K562 (cell line): ENCODE measurements at regions not wholly inside any gene's neighbourhood (a gene's known extent, or its start where the extent isn't known, plus 50 kb on each side); places are given as distances from the start of the nearest gene placed in this dataset.

Experiments used
- ATAC-seq: fragments of 200-7000 bp; cut with Tn5 transposase; 3 replicates; pipeline ENCODE4 v1.9.1; 2020; ENCODE audit warnings: moderate library complexity
- BruUV-seq: library from RNA; stranded (reverse); fragments of 400-500 nt; replicated peaks from 2 replicates; lab custom pipeline; 2021; lab: Mats Ljungman, UMichigan
- CTCF ChIA-PET: fragments of 300-600 bp; formaldehyde crosslinking; extraction: SDS; loops from one replicate; lab custom pipeline; 2021; ENCODE audit warnings: low intra/inter-chr PET ratio; lab: Yijun Ruan, JAX
- POLR2A ChIA-PET: fragments of 300-600, 350-650 bp; sonication (Branson Sonifier 250); formaldehyde crosslinking; extraction: SDS; loops from one replicate; lab custom pipeline; 2021; ENCODE audit warnings: antibody characterized with exemption, inconsistent platforms; lab: Yijun Ruan, JAX
- DNase-seq, 4 experiments: peaks; one replicate each; pipeline versions ENCODE4 v3.0.0 to v3.0.0-alpha.2; 2011 to 2018; ENCODE audit warnings: low spot score in 3 of 4, mixed read lengths in 3 of 4; ENCODE audit errors: extremely low read depth in 1 of 4
- FAIRE-seq: peaks from 2 replicates; lab custom pipeline; 2011; peaks lifted over from hg19 to GRCh38; lab: Jason Lieb, UNC
- H2AFZ ChIP-seq: 2 replicates; pipeline ENCODE4 v1.6.0; 2011; ENCODE audit warnings: low read depth, low read length, control low read depth, inconsistent platforms
- H3K27ac ChIP-seq: fragments of 200-600 bp; 3 replicates; pipeline ENCODE4 v1.8.0; 2011; ENCODE audit warnings: low read depth, mild to moderate bottlenecking, control low read depth, inconsistent platforms, low read length, moderate library complexity, mixed read lengths; ENCODE audit errors: extremely low read depth
- H3K27me3 ChIP-seq, 2 experiments: fragments of 300-600 bp in 1 of 2; 2 replicates in 1 of 2; 3 replicates in 1 of 2; pipeline versions ENCODE4 v1.6.0 to v1.8.0; 2011; ENCODE audit warnings: inconsistent platforms in 2 of 2, low read length in 2 of 2, mild to moderate bottlenecking in 1 of 2, mixed read lengths in 1 of 2, moderate library complexity in 1 of 2; ENCODE audit not compliant: control insufficient read depth in 2 of 2, insufficient read depth in 2 of 2
- H3K36me3 ChIP-seq: fragments of 300-600 bp; 3 replicates; pipeline ENCODE4 v1.8.0; 2011; ENCODE audit warnings: mild to moderate bottlenecking, low read length, inconsistent platforms; ENCODE audit not compliant: control insufficient read depth, insufficient read depth
- H3K4me1 ChIP-seq, 2 experiments: fragments of 200-600 bp in 1 of 2; replicated peaks in 1 of 2; 2 replicates in 1 of 2; 3 replicates in 1 of 2; pipeline versions ENCODE4 v1.5.1 to v1.8.0; 2011; ENCODE audit warnings: inconsistent platforms in 2 of 2, low read length in 2 of 2, mild to moderate bottlenecking in 1 of 2, mixed read lengths in 1 of 2, moderate library complexity in 1 of 2; ENCODE audit not compliant: control insufficient read depth in 2 of 2, insufficient read depth in 2 of 2
- H3K4me2 ChIP-seq: 2 replicates; pipeline ENCODE4 v1.6.1; 2011; ENCODE audit warnings: low read length, control low read depth, inconsistent platforms, mixed read lengths; ENCODE audit not compliant: insufficient read depth
- H3K4me3 ChIP-seq: fragments of 200-600 bp; sonication (generic), shearing (Covaris generic); 2 replicates; pipeline ENCODE4 v1.5.1; 2016; ENCODE audit warnings: control low read depth, inconsistent platforms
- H3K79me2 ChIP-seq: fragments of 200-600 bp; 3 replicates; pipeline ENCODE4 v1.8.0; 2011; ENCODE audit warnings: low read length, inconsistent platforms; ENCODE audit not compliant: control insufficient read depth, insufficient read depth
- H3K9ac ChIP-seq, 2 experiments: 2 replicates each; pipeline versions ENCODE4 v1.6.0 to v1.6.1; 2011; ENCODE audit warnings: low read depth in 2 of 2, low read length in 2 of 2, control low read depth in 1 of 2, inconsistent platforms in 1 of 2, mild to moderate bottlenecking in 1 of 2, mixed read lengths in 1 of 2; ENCODE audit not compliant: insufficient read depth in 1 of 2
- H3K9me1 ChIP-seq: one replicate; pipeline ENCODE4 v1.6.0; 2011; ENCODE audit warnings: inconsistent platforms, mild to moderate bottlenecking, low read length, moderate library complexity; ENCODE audit not compliant: control insufficient read depth, insufficient read depth
- H3K9me3 ChIP-seq: replicated peaks from 2 replicates; pipeline ENCODE4 v1.5.1; 2011; ENCODE audit warnings: low read depth, low read length, inconsistent platforms; ENCODE audit not compliant: control insufficient read depth, insufficient read depth
- H4K20me1 ChIP-seq: replicated peaks from 2 replicates; pipeline ENCODE4 v1.6.1; 2011; ENCODE audit warnings: low read length, inconsistent platforms, mixed read lengths; ENCODE audit not compliant: control insufficient read depth, insufficient read depth
- ADNP ChIP-seq: fragments of 200-800 bp; sonication (Bioruptor generic); IDR thresholded peaks from 2 replicates; pipeline ENCODE4 v1.6.1; 2016; ENCODE audit warnings: missing genetic modification characterization, missing compliant biosample characterization
- ESRRA ChIP-seq: fragments of 450-650 bp; IDR thresholded peaks from 2 replicates; pipeline ENCODE4 v1.6.1; 2014; ENCODE audit warnings: low read depth, mild to moderate bottlenecking, moderate library complexity, borderline replicate concordance
- GABPB2 ChIP-seq: fragments of 250-450 bp; sonication (Bioruptor Pico); conservative IDR thresholded peaks from 2 replicates; pipeline ENCODE4 v1.5.1; 2021; ENCODE audit warnings: mild to moderate bottlenecking
- KDM4B ChIP-seq, 2 experiments: fragments of 450-650 bp in 1 of 2; sonication (generic) in 1 of 2; IDR thresholded peaks; 2 replicates each; pipeline ENCODE4 v1.6.1; 2016 to 2017; ENCODE audit warnings: borderline replicate concordance in 2 of 2, antibody characterized with exemption in 1 of 2, low read depth in 1 of 2, mild to moderate bottlenecking in 1 of 2
- MAFG ChIP-seq: fragments of 450-650 bp; conservative IDR thresholded peaks from 2 replicates; pipeline ENCODE4 v1.6.1; 2016; ENCODE audit warnings: missing genetic modification characterization, missing compliant biosample characterization
- NRF1 ChIP-seq, 2 experiments: fragments of 450-650 bp; IDR thresholded peaks in 1 of 2; conservative IDR thresholded peaks in 1 of 2; 2 replicates each; pipeline ENCODE4 v1.6.1; 2014; ENCODE audit warnings: mild to moderate bottlenecking in 2 of 2
- RBM25 ChIP-seq: fragments of 200-400 bp; formaldehyde crosslinking; IDR thresholded peaks from 2 replicates; pipeline ENCODE4 v1.6.1; 2018; ENCODE audit warnings: low read length, low read depth, moderate library complexity; ENCODE audit not compliant: severe bottlenecking
- U2AF2 ChIP-seq: fragments of 200-400 bp; formaldehyde crosslinking; optimal IDR thresholded peaks from 2 replicates; pipeline ENCODE3; 2017; ENCODE audit warnings: low read depth, mild to moderate bottlenecking, low read length
- ZBTB26 ChIP-seq: fragments of 450-650 bp; formaldehyde crosslinking; IDR thresholded peaks from 2 replicates; pipeline ENCODE4 v1.4.0; 2022; ENCODE audit warnings: missing genetic modification characterization
- ZMIZ1 ChIP-seq, 2 experiments: fragments of 150-350 bp in 1 of 2; IDR thresholded peaks; 2 replicates each; pipeline ENCODE4 v1.6.1; 2012 to 2016; ENCODE audit warnings: low read depth in 2 of 2, low read length in 2 of 2, mild to moderate bottlenecking in 1 of 2, moderate library complexity in 1 of 2
- ZNF165 ChIP-seq: fragments of 250-450 bp; sonication (Bioruptor Pico); IDR thresholded peaks from 2 replicates; pipeline ENCODE4 v1.4.0; 2020; ENCODE audit warnings: borderline replicate concordance
- ZNF584 ChIP-seq: fragments of 200-800 bp; sonication (Bioruptor generic); IDR thresholded peaks from 2 replicates; pipeline ENCODE4 v1.6.1; 2016; ENCODE audit warnings: low read depth, mild to moderate bottlenecking, missing genetic modification characterization, missing compliant biosample characterization
- ZNF696 ChIP-seq: fragments of 250-450 bp; sonication (Bioruptor Pico); conservative IDR thresholded peaks from 2 replicates; pipeline ENCODE4 v1.4.0; 2020; ENCODE audit warnings: mild to moderate bottlenecking, moderate library complexity
- ZNF699 ChIP-seq: fragments of 250-450 bp; sonication (Bioruptor Pico); IDR thresholded peaks from 2 replicates; pipeline ENCODE4 v1.8.0; 2021; ENCODE audit warnings: mild to moderate bottlenecking, moderate library complexity; ENCODE audit not compliant: insufficient replicate concordance
- WGBS: fragments of 100-300 bp; shearing (Covaris generic); methylation state at CpG from one replicate; pipeline ENCODE4 v1.1.6; 2016; ENCODE audit warnings: low coverage, mixed read lengths; ENCODE audit not compliant: insufficient coverage; ENCODE audit errors: missing lambda C conversion rate; 5-methylcytosine and 5-hydroxymethylcytosine counted together
- in situ Hi-C: fragments of 300-500 bp; cut with MboI; formaldehyde crosslinking; loops from 4 replicates; pipeline ENCODE4 v1.15.0; 2018; ENCODE audit warnings: inconsistent platforms, mixed read lengths
- intact Hi-C: fragments of 100-400 bp; cut with micrococcal nuclease; formaldehyde crosslinking; loops from 2 replicates; pipeline ENCODE4 v1.14.2; 2022
- TF ChIP-seq, protein P1 (sequence below): fragments of 250-450 bp; sonication (Bioruptor Pico); IDR thresholded peaks from 2 replicates; pipeline ENCODE4 v1.8.0; 2022; ENCODE audit warnings: moderate library complexity, mild to moderate bottlenecking, inconsistent platforms

- no peak for FAIRE-seq
- Histone ChIP-seq H3K36me3 (no peaks in the 10 kb centered on the region), H3K9ac (no peak overlapping the region), H3K27me3 (no peaks in the 10 kb centered on the region), H2AFZ (no peak overlapping the region), H3K9me1 (no peaks in the 10 kb centered on the region), H3K4me2 (no peak overlapping the region), H3K4me1 (no peaks in the 10 kb centered on the region), H3K9me3 (no peaks in the 10 kb centered on the region), H3K79me2 (no peaks in the 10 kb centered on the region), H4K20me1 (no peaks in the 10 kb centered on the region), H3K27ac (no peak overlapping the region), H3K4me3 (no peak overlapping the region)
- no peak for DNase-seq
- intact Hi-C loops = no loop called here
- no peak for ATAC-seq
- WGBS = 14% methylated on average over 2 of the region's 2 CpGs
- no TSS peak for BruUV-seq
- ChIA-PET POLR2A (interaction anchor here (0.6 kb wide), 1 partner anchor 671 kb away, joined by 3 read pairs; no protein-coding TSS in a partner anchor), CTCF (no interaction called here)
- in situ Hi-C loops = no loop called here
- TF ChIP-seq ZNF165 (CRISPR knock-in tag) = no peak
- no peak for TF ChIP-seq U2AF2
- peak; percentile 49 for TF ChIP-seq RBM25
- TF ChIP-seq ADNP (tag) = peak; percentile 45; the same call in 1 of the 2 replicates
- TF ChIP-seq NRF1 (conservative IDR thresholded peaks at IDR 0.05 in 1 of 2, IDR thresholded peaks at IDR 0.05 in 1 of 2) = no peak
- no peak for TF ChIP-seq MAFG
- no peak for TF ChIP-seq ZNF584
- TF ChIP-seq, protein P1, sequence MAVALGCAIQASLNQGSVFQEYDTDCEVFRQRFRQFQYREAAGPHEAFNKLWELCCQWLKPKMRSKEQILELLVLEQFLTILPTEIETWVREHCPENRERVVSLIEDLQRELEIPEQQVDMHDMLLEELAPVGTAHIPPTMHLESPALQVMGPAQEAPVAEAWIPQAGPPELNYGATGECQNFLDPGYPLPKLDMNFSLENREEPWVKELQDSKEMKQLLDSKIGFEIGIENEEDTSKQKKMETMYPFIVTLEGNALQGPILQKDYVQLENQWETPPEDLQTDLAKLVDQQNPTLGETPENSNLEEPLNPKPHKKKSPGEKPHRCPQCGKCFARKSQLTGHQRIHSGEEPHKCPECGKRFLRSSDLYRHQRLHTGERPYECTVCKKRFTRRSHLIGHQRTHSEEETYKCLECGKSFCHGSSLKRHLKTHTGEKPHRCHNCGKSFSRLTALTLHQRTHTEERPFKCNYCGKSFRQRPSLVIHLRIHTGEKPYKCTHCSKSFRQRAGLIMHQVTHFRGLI (CRISPR knock-in tag) = no peak
- TF ChIP-seq ZBTB26 (CRISPR knock-in tag) = no peak
- TF ChIP-seq ZMIZ1 (IDR thresholded peaks at IDR 0.05; ENCODE audit: low read depth in 2 of 2, low read length in 2 of 2) = no peak
- TF ChIP-seq KDM4B (IDR thresholded peaks at IDR 0.05; ENCODE audit: borderline replicate concordance in 2 of 2, low read depth in 1 of 2) = no peak
- TF ChIP-seq ESRRA = no peak
- TF ChIP-seq ZNF699 (CRISPR knock-in tag) = no peak
- no peak for TF ChIP-seq ZNF696 (CRISPR knock-in tag)
- no peak for TF ChIP-seq GABPB2 (CRISPR knock-in tag)
Observed at GRCh38 chr6:144372116-144372515, 87.0 kb downstream of the UTRN start.
